A549 (cell line): ENCODE measurements at regions not wholly inside any gene's neighbourhood (a gene's known extent, or its start where the extent isn't known, plus 50 kb on each side); places are given as distances from the start of the nearest gene placed in this dataset.

Source experiments
- ATAC-seq, 2 experiments: fragments of 200-7000 bp in 1 of 2; fragments of >200 bp in 1 of 2; cut with Nextera tagmentation in 1 of 2; cut with Tn5 transposase in 1 of 2; 3 replicates each; pipeline versions ENCODE4 v1.8.0 to v1.9.1; 2018 to 2020; ENCODE audit warnings: mild to moderate bottlenecking in 1 of 2, moderate library complexity in 1 of 2
- CTCF ChIA-PET: fragments of 300-600 bp; sonication (Branson Sonifier 250); formaldehyde crosslinking; extraction: SDS; loops from one replicate; lab custom pipeline; 2021; ENCODE audit warnings: antibody characterized with exemption, inconsistent platforms; lab: Yijun Ruan, JAX
- POLR2A ChIA-PET: fragments of 350-600 bp; formaldehyde crosslinking; extraction: SDS; loops from one replicate; lab custom pipeline; 2021; ENCODE audit warnings: antibody characterized with exemption, inconsistent platforms; lab: Yijun Ruan, JAX
- DNase-seq, 2 experiments: peaks; one replicate each; pipeline versions ENCODE4 v3.0.0 to v3.0.0-alpha.2; 2011 to 2016; ENCODE audit warnings: low read depth in 1 of 2, low spot score in 1 of 2
- FAIRE-seq: peaks from 2 replicates; lab custom pipeline; 2011; peaks lifted over from hg19 to GRCh38; lab: Jason Lieb, UNC
- H3K27ac ChIP-seq, 2 experiments: fragments of >200 bp; sonication (Bioruptor Twin); formaldehyde crosslinking; 3 replicates each; pipeline ENCODE4 v1.5.1; 2016 to 2017
- H3K4me1 ChIP-seq: fragments of >200 bp; sonication (Bioruptor Twin); formaldehyde crosslinking; 3 replicates; pipeline ENCODE4 v1.6.1; 2016
- H3K4me2 ChIP-seq: fragments of >200 bp; sonication (Bioruptor Twin); formaldehyde crosslinking; 3 replicates; pipeline ENCODE4 v1.6.1; 2016
- H3K4me3 ChIP-seq: fragments of >200 bp; sonication (Bioruptor Twin); formaldehyde crosslinking; 3 replicates; pipeline ENCODE4 v1.5.1; 2016
- H3K9me3 ChIP-seq: fragments of >200 bp; sonication (Bioruptor Twin); formaldehyde crosslinking; 3 replicates; pipeline ENCODE4 v1.6.1; 2016
- BCL3 ChIP-seq: fragments of >200 bp; sonication (Bioruptor Twin); formaldehyde crosslinking; IDR thresholded peaks from 3 replicates; pipeline ENCODE4 v1.6.1; 2016
- CEBPB ChIP-seq, 2 experiments: fragments of >200 bp in 1 of 2; sonication (Bioruptor Twin) in 1 of 2; formaldehyde crosslinking in 1 of 2; IDR thresholded peaks; 2 replicates each; pipeline ENCODE4 v1.6.1; 2012 to 2016
- CTCF ChIP-seq: fragments of >200 bp; sonication (Bioruptor Twin); formaldehyde crosslinking; IDR thresholded peaks from 3 replicates; pipeline ENCODE4 v1.5.1; 2016
- E2F6 ChIP-seq: IDR thresholded peaks from 2 replicates; pipeline ENCODE4 v1.6.1; 2012; ENCODE audit warnings: low read depth, borderline replicate concordance
- EHF ChIP-seq: fragments of 250-450 bp; sonication (Bioruptor Pico); IDR thresholded peaks from 2 replicates; pipeline ENCODE4 v1.5.0; 2020; ENCODE audit warnings: mild to moderate bottlenecking
- FOSB ChIP-seq: fragments of 250-450 bp; sonication (Bioruptor Pico); IDR thresholded peaks from 2 replicates; pipeline ENCODE4 v1.5.0; 2020; ENCODE audit warnings: mild to moderate bottlenecking, moderate library complexity
- FOSL2 ChIP-seq, 2 experiments: fragments of 450-650 bp in 1 of 2; fragments of >200 bp in 1 of 2; sonication (Bioruptor Twin) in 1 of 2; formaldehyde crosslinking; IDR thresholded peaks; 2 replicates each; pipeline versions ENCODE4 v1.5.0 to v1.6.1; 2016 to 2020; ENCODE audit warnings: mild to moderate bottlenecking in 1 of 2, moderate library complexity in 1 of 2
- GATA3 ChIP-seq: IDR thresholded peaks from 2 replicates; pipeline ENCODE4 v1.6.1; 2012; ENCODE audit warnings: borderline replicate concordance
- HOXB13 ChIP-seq: fragments of 250-450 bp; sonication (Bioruptor Pico); IDR thresholded peaks from 2 replicates; pipeline ENCODE4 v1.5.0; 2020; ENCODE audit warnings: low read depth, mild to moderate bottlenecking, moderate library complexity
- JUN ChIP-seq, 2 experiments: fragments of >200 bp; sonication (Bioruptor Twin); formaldehyde crosslinking; IDR thresholded peaks; 2 replicates in 1 of 2; 3 replicates in 1 of 2; pipeline ENCODE4 v1.6.1; 2016 to 2017
- KDM5A ChIP-seq: fragments of 200-600 bp; sonication (generic); IDR thresholded peaks from 2 replicates; pipeline ENCODE4 v1.6.1; 2016; ENCODE audit warnings: antibody characterized with exemption, mild to moderate bottlenecking
- MAFK ChIP-seq: fragments of 450-650 bp; IDR thresholded peaks from 2 replicates; pipeline ENCODE4 v1.6.1; 2014; ENCODE audit not compliant: partially characterized antibody
- MAZ ChIP-seq: fragments of 150-350 bp; IDR thresholded peaks from 2 replicates; pipeline ENCODE4 v1.6.1; 2014; ENCODE audit warnings: antibody characterized with exemption, low read depth, low read length, borderline replicate concordance
- MYC ChIP-seq: IDR thresholded peaks from 2 replicates; pipeline ENCODE4 v1.6.1; 2012; ENCODE audit warnings: mild to moderate bottlenecking, inconsistent platforms, low read length, improper control_type of control experiment, borderline replicate concordance
- RARB ChIP-seq: fragments of 250-450 bp; sonication (Bioruptor Pico); IDR thresholded peaks from 2 replicates; pipeline ENCODE4 v1.8.0; 2021; ENCODE audit warnings: mild to moderate bottlenecking, moderate library complexity
- RNF2 ChIP-seq: fragments of 200-600 bp; sonication (generic); IDR thresholded peaks from 2 replicates; pipeline ENCODE4 v1.6.1; 2016; ENCODE audit warnings: low read depth, mild to moderate bottlenecking, antibody characterized with exemption, moderate library complexity, borderline replicate concordance
- SMC3 ChIP-seq: fragments of >200 bp; sonication (Bioruptor Twin); formaldehyde crosslinking; IDR thresholded peaks from 3 replicates; pipeline ENCODE4 v1.6.1; 2018; ENCODE audit warnings: inconsistent platforms
- TP53 ChIP-seq: fragments of 250-450 bp; sonication (Bioruptor Pico); IDR thresholded peaks from 2 replicates; pipeline ENCODE4 v1.5.0; 2021; ENCODE audit warnings: mild to moderate bottlenecking, moderate library complexity
- ZFP36 ChIP-seq: fragments of 450-650 bp; IDR thresholded peaks from 2 replicates; pipeline ENCODE4 v1.6.1; 2014; ENCODE audit warnings: borderline replicate concordance; ENCODE audit not compliant: partially characterized antibody
- ZNF302 ChIP-seq: fragments of 250-450 bp; sonication (Bioruptor Pico); IDR thresholded peaks from 2 replicates; pipeline ENCODE4 v1.9.0; 2021; ENCODE audit warnings: inconsistent platforms, mild to moderate bottlenecking, moderate library complexity
- WGBS: methylation state at CpG from one replicate; pipeline ENCODE4 v1.1.6; 2017; ENCODE audit errors: missing lambda C conversion rate; 5-methylcytosine and 5-hydroxymethylcytosine counted together
- TF ChIP-seq, protein P1 (sequence below): fragments of 150-350 bp; IDR thresholded peaks from 2 replicates; pipeline ENCODE4 v1.6.1; 2014; ENCODE audit warnings: low read depth, mild to moderate bottlenecking, low read length
- TF ChIP-seq, protein P2 (sequence below): fragments of 450-650 bp; IDR thresholded peaks from 2 replicates; pipeline ENCODE4 v1.6.1; 2014; ENCODE audit warnings: antibody characterized with exemption
- TF ChIP-seq, protein P3 (sequence below): fragments of 250-450 bp; sonication (Bioruptor Pico); IDR thresholded peaks from 2 replicates; pipeline ENCODE4 v1.5.0; 2021; ENCODE audit warnings: mild to moderate bottlenecking, moderate library complexity, borderline replicate concordance

DNA sequence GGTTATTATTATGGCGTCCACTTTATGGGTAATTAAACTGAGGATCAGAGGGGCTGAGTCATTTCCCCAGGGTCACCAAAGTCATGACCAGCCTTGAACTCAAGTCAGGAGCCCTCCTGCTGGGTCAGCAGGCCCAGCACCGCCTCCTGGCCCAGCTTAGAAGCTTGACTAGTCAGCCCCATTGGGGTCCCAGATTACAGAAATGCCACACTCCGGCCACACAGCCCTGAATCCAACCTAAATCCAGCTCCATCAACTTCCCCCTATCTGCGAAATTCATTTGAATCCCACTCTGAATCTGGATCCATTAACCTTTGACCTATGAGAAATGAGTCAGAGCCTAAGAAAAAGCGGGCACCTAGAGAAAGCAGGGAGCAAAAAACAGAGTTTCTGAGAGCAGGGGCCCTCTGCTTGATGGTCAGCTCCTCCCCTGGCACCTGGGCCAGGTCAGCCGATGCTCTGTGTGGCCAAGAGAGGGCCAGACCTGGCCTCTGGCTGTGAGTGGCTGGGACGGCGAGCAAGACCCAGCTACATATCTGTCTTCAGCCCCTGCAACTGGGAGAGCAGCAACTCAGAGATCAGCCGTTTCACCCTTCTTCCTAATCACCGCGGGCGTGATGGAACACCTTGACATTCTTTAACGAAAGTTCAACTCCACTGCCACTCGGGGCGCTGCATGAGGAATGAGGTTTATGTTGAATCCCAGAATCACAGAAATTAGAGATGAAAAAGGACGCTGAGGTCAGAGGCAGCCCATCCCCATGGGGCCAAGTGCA is 196.1 kb downstream of the TRIM29 start (continued):
- TF ChIP-seq E2F6 (no peak), ZFP36 (no peak)

- CTCF ChIA-PET: interaction anchor here (1.0 kb wide), 1 partner anchor 211 kb away, joined by 3 read pairs; no protein-coding TSS in a partner anchor
- H3K4me3 ChIP-seq: no peak overlapping the region
- DNase-seq (no peak), ATAC-seq (no peak), FAIRE-seq (no peak)
- no peak overlapping the region for H3K4me2 ChIP-seq
- TF ChIP-seq GATA3: no peak
- no peak for TF ChIP-seq CEBPB (IDR thresholded peaks at IDR 0.05)
- TF ChIP-seq BCL3: no peak
- no peak for TF ChIP-seq ZNF302 (CRISPR knock-in tag)
- TF ChIP-seq, protein P1, sequence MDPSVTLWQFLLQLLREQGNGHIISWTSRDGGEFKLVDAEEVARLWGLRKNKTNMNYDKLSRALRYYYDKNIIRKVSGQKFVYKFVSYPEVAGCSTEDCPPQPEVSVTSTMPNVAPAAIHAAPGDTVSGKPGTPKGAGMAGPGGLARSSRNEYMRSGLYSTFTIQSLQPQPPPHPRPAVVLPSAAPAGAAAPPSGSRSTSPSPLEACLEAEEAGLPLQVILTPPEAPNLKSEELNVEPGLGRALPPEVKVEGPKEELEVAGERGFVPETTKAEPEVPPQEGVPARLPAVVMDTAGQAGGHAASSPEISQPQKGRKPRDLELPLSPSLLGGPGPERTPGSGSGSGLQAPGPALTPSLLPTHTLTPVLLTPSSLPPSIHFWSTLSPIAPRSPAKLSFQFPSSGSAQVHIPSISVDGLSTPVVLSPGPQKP: no peak
- TF ChIP-seq MYC: no peak
- no peak for TF ChIP-seq JUN (IDR thresholded peaks at IDR 0.05)
- TF ChIP-seq, protein P2, sequence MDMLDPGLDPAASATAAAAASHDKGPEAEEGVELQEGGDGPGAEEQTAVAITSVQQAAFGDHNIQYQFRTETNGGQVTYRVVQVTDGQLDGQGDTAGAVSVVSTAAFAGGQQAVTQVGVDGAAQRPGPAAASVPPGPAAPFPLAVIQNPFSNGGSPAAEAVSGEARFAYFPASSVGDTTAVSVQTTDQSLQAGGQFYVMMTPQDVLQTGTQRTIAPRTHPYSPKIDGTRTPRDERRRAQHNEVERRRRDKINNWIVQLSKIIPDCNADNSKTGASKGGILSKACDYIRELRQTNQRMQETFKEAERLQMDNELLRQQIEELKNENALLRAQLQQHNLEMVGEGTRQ: no peak
- no peak for TF ChIP-seq RARB (CRISPR knock-in tag)
- H3K4me1 ChIP-seq: no peaks in the 10 kb centered on the region
- POLR2A ChIA-PET: no interaction called here
- 39% methylated on average over 4 of the region's 6 CpGs for WGBS
- no peaks in the 10 kb centered on the region for H3K9me3 ChIP-seq
- H3K27ac ChIP-seq: no peak overlapping the region
These were observed 196.7 kb downstream of the TRIM29 start for GRCh38 chr11:119941171-119941570.

DNA sequence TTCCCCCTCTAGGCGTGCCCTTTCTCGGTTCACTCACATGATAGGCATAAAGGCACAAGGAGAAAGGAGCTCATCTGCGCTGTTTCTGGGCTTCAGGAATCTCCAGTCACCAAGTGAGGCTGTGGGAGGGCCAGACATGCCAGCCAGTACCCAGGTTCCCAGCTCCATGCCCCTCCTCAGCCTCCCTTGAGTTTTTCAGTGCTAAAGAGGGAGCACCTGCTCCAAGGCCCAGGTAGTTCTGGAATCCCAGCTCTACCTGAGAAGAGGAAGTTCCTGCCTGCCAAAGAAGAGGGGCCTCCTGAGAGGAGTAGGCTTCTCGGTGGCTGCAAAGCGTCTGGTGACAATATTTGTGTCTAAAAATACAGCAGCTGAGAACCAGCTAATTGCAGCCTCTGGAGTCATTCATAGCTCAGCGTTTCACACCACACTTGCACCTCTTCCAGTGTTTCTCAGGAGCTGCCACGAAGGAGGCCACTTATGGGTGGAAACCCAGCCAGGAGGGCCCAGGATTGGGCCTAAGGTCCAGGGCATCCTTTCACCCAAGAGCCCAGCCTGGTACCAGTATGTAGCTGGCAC is 197.4 kb downstream of the TRIM29 start:
- ChIA-PET CTCF (interaction anchor here (1.0 kb wide), 1 partner anchor 211 kb away, joined by 3 read pairs; no protein-coding TSS in a partner anchor), POLR2A (no interaction called here)
- no peak for DNase-seq
- Histone ChIP-seq H3K4me1 (no peaks in the 10 kb centered on the region), H3K4me3 (no peak overlapping the region), H3K27ac (no peak overlapping the region), H3K9me3 (no peaks in the 10 kb centered on the region), H3K4me2 (no peak overlapping the region)
- FAIRE-seq: no peak
- ATAC-seq: no peak
- WGBS: 17% methylated on average over 2 of the region's 7 CpGs
- TF ChIP-seq MAFK (no peak), SMC3 (no peak), KDM5A (no peak), TP53 (CRISPR knock-in tag) (no peak), FOSB (no peak), EHF (CRISPR knock-in tag) (no peak), RNF2 (no peak), FOSL2 (IDR thresholded peaks at IDR 0.05) (no peak), FOSL2 (CRISPR knock-in tag; IDR thresholded peaks at IDR 0.05) (no peak), HOXB13 (no peak), CTCF (no peak), MAZ (no peak)
- TF ChIP-seq, protein P3, sequence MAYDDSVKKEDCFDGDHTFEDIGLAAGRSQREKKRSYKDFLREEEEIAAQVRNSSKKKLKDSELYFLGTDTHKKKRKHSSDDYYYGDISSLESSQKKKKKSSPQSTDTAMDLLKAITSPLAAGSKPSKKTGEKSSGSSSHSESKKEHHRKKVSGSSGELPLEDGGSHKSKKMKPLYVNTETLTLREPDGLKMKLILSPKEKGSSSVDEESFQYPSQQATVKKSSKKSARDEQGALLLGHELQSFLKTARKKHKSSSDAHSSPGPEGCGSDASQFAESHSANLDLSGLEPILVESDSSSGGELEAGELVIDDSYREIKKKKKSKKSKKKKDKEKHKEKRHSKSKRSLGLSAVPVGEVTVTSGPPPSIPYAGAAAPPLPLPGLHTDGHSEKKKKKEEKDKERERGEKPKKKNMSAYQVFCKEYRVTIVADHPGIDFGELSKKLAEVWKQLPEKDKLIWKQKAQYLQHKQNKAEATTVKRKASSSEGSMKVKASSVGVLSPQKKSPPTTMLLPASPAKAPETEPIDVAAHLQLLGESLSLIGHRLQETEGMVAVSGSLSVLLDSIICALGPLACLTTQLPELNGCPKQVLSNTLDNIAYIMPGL (CRISPR knock-in tag): no peak
- TF ChIP-seq, protein P2: no peak
